Endothelial cell of umbilical vein (primary cell): ENCODE measurements at regions not wholly inside any gene's neighbourhood (a gene's known extent, or its start where the extent isn't known, plus 50 kb on each side); places are given as distances from the start of the nearest gene placed in this dataset.

Experiments used
- BruUV-seq: library from RNA; stranded (reverse); fragments of 400-500 nt; replicated peaks from 2 replicates; lab custom pipeline; 2021; lab: Mats Ljungman, UMichigan
- CTCF ChIA-PET: fragments of 300-600, 350-600 bp; sonication (Branson Sonifier 250); formaldehyde crosslinking; loops from one replicate; lab custom pipeline; 2021; ENCODE audit warnings: antibody characterized with exemption, inconsistent platforms; lab: Charles Lee
- POLR2A ChIA-PET: fragments of 300-600, 350-600 bp; sonication (Branson Sonifier 250); formaldehyde crosslinking; loops from one replicate; lab custom pipeline; 2021; ENCODE audit warnings: antibody characterized with exemption, inconsistent platforms; lab: Charles Lee
- DNase-seq: peaks from one replicate; pipeline ENCODE4 v3.0.0-alpha.2; 2011; ENCODE audit warnings: low read depth, low spot score
- FAIRE-seq: peaks from 2 replicates; lab custom pipeline; 2011; peaks lifted over from hg19 to GRCh38; lab: Jason Lieb, UNC
- H2AFZ ChIP-seq: 2 replicates; pipeline ENCODE4 v1.6.0; 2012; ENCODE audit warnings: low read depth, low read length, control low read depth, inconsistent platforms
- H3K27ac ChIP-seq: 2 replicates; pipeline ENCODE4 v1.5.1; 2011; ENCODE audit warnings: low read depth, mild to moderate bottlenecking, control low read depth, low read length, moderate library complexity; ENCODE audit not compliant: insufficient read depth
- H3K27me3 ChIP-seq, 2 experiments: 2 replicates each; pipeline versions ENCODE4 v1.6.0 to v1.6.1; 2011; ENCODE audit warnings: low read length in 2 of 2, mixed read lengths in 1 of 2; ENCODE audit not compliant: control insufficient read depth in 2 of 2, insufficient read depth in 2 of 2
- H3K36me3 ChIP-seq, 2 experiments: 2 replicates in 1 of 2; 3 replicates in 1 of 2; pipeline ENCODE4 v1.5.1; 2011; ENCODE audit warnings: low read length in 2 of 2, mild to moderate bottlenecking in 1 of 2, moderate library complexity in 1 of 2; ENCODE audit not compliant: control insufficient read depth in 2 of 2, insufficient read depth in 2 of 2; ENCODE audit errors: extremely low read depth in 1 of 2
- H3K4me1 ChIP-seq: 3 replicates; pipeline ENCODE4 v1.5.1; 2011; ENCODE audit warnings: mild to moderate bottlenecking, low read length; ENCODE audit not compliant: control insufficient read depth, insufficient read depth; ENCODE audit errors: extremely low read depth
- H3K4me2 ChIP-seq: 2 replicates; pipeline ENCODE4 v1.6.1; 2011; ENCODE audit warnings: low read length, control low read depth, mixed read lengths; ENCODE audit not compliant: insufficient read depth
- H3K4me3 ChIP-seq, 3 experiments: fragments of 200-600 bp in 1 of 3; sonication (generic), shearing (Covaris generic) in 1 of 3; replicated peaks in 1 of 3; 2 replicates each; pipeline ENCODE4 v1.5.1; 2011 to 2016; ENCODE audit warnings: control low read depth in 3 of 3, low read length in 3 of 3, mild to moderate bottlenecking in 2 of 3, inconsistent platforms in 1 of 3, low read depth in 1 of 3, moderate library complexity in 1 of 3; ENCODE audit not compliant: insufficient read depth in 1 of 3
- H3K79me2 ChIP-seq: 2 replicates; pipeline ENCODE4 v1.6.0; 2012; ENCODE audit warnings: low read length, inconsistent platforms; ENCODE audit not compliant: control insufficient read depth, insufficient read depth
- H3K9ac ChIP-seq: replicated peaks from 2 replicates; pipeline ENCODE3; 2011; ENCODE audit warnings: low read length, control low read depth; ENCODE audit not compliant: insufficient read depth; ENCODE audit errors: extremely low read depth
- H3K9me1 ChIP-seq: replicated peaks from 3 replicates; pipeline ENCODE4 v1.6.0; 2011; ENCODE audit warnings: mild to moderate bottlenecking, low read length; ENCODE audit not compliant: control insufficient read depth, insufficient read depth; ENCODE audit errors: extremely low read depth
- H3K9me3 ChIP-seq: replicated peaks from 2 replicates; pipeline ENCODE4 v1.5.1; 2012; ENCODE audit warnings: low read length, inconsistent platforms; ENCODE audit not compliant: control insufficient read depth, insufficient read depth
- H4K20me1 ChIP-seq: replicated peaks from 2 replicates; pipeline ENCODE3; 2011; ENCODE audit warnings: mild to moderate bottlenecking, low read length; ENCODE audit not compliant: control insufficient read depth, insufficient read depth; ENCODE audit errors: extremely low read depth
- CTCF ChIP-seq, 2 donors: IDR thresholded peaks; 1 replicate in 1 of 2; 2 replicates in 1 of 2; pipeline ENCODE4 v1.5.1; 2011; ENCODE audit warnings: low read length in 2 of 2, mild to moderate bottlenecking in 2 of 2, moderate library complexity in 2 of 2, control low read depth in 1 of 2, inconsistent platforms in 1 of 2, low read depth in 1 of 2; ENCODE audit not compliant: insufficient read depth in 1 of 2; ENCODE audit errors: extremely low read depth in 1 of 2
- EZH2 ChIP-seq: IDR thresholded peaks from 2 replicates; pipeline ENCODE4 v1.6.1; 2012; ENCODE audit warnings: borderline replicate concordance, low read depth, mild to moderate bottlenecking, moderate library complexity, low read length, inconsistent platforms; ENCODE audit not compliant: severe bottlenecking
- FOS ChIP-seq: IDR thresholded peaks from 2 replicates; pipeline ENCODE4 v1.6.1; 2011; ENCODE audit warnings: mild to moderate bottlenecking, low read length, moderate library complexity, borderline replicate concordance; ENCODE audit not compliant: insufficient read depth
- GATA2 ChIP-seq: IDR thresholded peaks from 2 replicates; pipeline ENCODE4 v1.7.0; 2011; ENCODE audit warnings: low read depth, mild to moderate bottlenecking, moderate library complexity, mixed read lengths, low read length; ENCODE audit not compliant: insufficient read length, insufficient read depth
- JUN ChIP-seq: IDR thresholded peaks from 2 replicates; pipeline ENCODE4 v1.6.1; 2011; ENCODE audit warnings: borderline replicate concordance, low read depth; ENCODE audit not compliant: insufficient read length, insufficient read depth
- MAX ChIP-seq: IDR thresholded peaks from 2 replicates; pipeline ENCODE4 v1.6.1; 2011; ENCODE audit not compliant: insufficient read depth, insufficient read length
- MYC ChIP-seq: IDR thresholded peaks from one replicate; pipeline ENCODE4 v1.6.1; 2011; ENCODE audit warnings: mild to moderate bottlenecking, low read depth, low read length
- POLR2A ChIP-seq: IDR thresholded peaks from 2 replicates; pipeline ENCODE4 v1.6.1; 2012; ENCODE audit warnings: low read depth, mild to moderate bottlenecking, control low read depth, low read length
- POLR2AphosphoS5 ChIP-seq: IDR thresholded peaks from 2 replicates; pipeline ENCODE4 v1.6.1; 2012; ENCODE audit warnings: low read depth, mild to moderate bottlenecking, control low read depth, low read length, moderate library complexity; ENCODE audit not compliant: insufficient read depth
- dilution Hi-C: fragments of 300-500 bp; cut with MboI; formaldehyde crosslinking; loops from one replicate; pipeline ENCODE4 v1.15.0; 2019; ENCODE audit warnings: low sequenced_read_pairs; ENCODE audit not compliant: extremely low pct_ligation_motif_present
- intact Hi-C: fragments of 100-400 bp; cut with micrococcal nuclease; formaldehyde crosslinking; loops from one replicate; pipeline ENCODE4 v1.10.0; 2022

- Histone ChIP-seq H3K27ac (no peak overlapping the region), H4K20me1 (no peaks in the 10 kb centered on the region), H3K36me3 (no peaks in the 10 kb centered on the region), H3K79me2 (no peaks in the 10 kb centered on the region), H3K9me3 (no peaks in the 10 kb centered on the region), H3K4me2 (no peak overlapping the region), H3K4me1 (no peaks in the 10 kb centered on the region), H3K9me1 (no peaks in the 10 kb centered on the region), H3K9ac (no peak overlapping the region), H2AFZ (no peak overlapping the region), H3K4me3 (no peak overlapping the region), H3K27me3 (peaks cover 3 to 5% of the 10 kb centered on the region in 2 experiments)
- no peak for DNase-seq
- TF ChIP-seq MAX (no peak), POLR2AphosphoS5 (no peak), JUN (no peak), POLR2A (no peak), MYC (no peak), FOS (no peak), EZH2 (no peak)
- intact Hi-C loops (loop anchor here (2.0 kb wide), 1 partner anchor 427 kb away; no protein-coding TSS in a partner anchor), dilution Hi-C loops (loop anchor here (25.0 kb wide), 1 partner anchor 392 kb away; no protein-coding TSS in a partner anchor)
- CTCF ChIA-PET, result interaction anchor here (3.5 to 6.7 kb wide), 3 partner anchors 139 to 1326 kb away, joined by 27 to 123 read pairs (median 104); no protein-coding TSS in a partner anchor
- POLR2A ChIA-PET, result no interaction called here
- no peak for FAIRE-seq
- no TSS peak for BruUV-seq
These were observed 80.9 kb upstream of the TSPAN11 start for GRCh38 chr12:30845676-30846075.

DNA sequence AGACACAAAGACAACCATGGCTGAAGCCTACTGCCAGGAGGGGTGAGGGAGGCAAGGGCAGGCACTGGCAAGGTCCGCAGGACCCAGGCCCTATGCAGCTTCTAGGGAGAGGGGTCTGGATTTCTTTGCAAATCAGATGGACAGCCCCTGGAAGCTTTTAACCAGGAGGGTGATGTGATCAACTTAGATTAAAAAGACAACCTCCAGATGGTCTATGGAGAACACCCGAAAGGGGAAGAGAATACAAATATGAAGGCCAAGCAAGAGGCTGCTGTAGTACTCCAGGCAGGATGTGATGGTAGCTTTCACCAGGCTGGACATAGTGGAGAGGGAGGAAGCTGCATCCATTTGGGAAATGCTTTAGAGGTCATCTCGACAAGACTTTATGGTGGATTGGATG lies 83.3 kb upstream of the TSPAN11 start:
- intact Hi-C loops (no loop called here), dilution Hi-C loops (loop anchor here (25.0 kb wide), 1 partner anchor 394 kb away; no protein-coding TSS in a partner anchor)
- H3K4me3 ChIP-seq, result no peak overlapping the region
- POLR2A ChIA-PET, result no interaction called here
- no peaks in the 10 kb centered on the region for H3K9me3 ChIP-seq
- CTCF ChIA-PET, result interaction anchor here (1.2 to 6.7 kb wide), 4 partner anchors 9 to 1323 kb away, joined by 3 to 123 read pairs (median 19); no protein-coding TSS in a partner anchor
- H3K27ac ChIP-seq, result no peak overlapping the region
- TF ChIP-seq EZH2 (no peak), CTCF (IDR thresholded peaks at IDR 0.05; ENCODE audit: extremely low read depth in 1 of 2, insufficient read depth in 1 of 2, low read depth in 1 of 2, low read length in 2 of 2) (no peak), GATA2 (no peak), FOS (no peak), MAX (no peak), MYC (no peak), POLR2AphosphoS5 (no peak), JUN (no peak), POLR2A (no peak)
- FAIRE-seq (no peak), DNase-seq (no peak)
- no peak overlapping the region for H3K9ac ChIP-seq
- no peaks in the 10 kb centered on the region for H3K79me2 ChIP-seq
- H2AFZ ChIP-seq, result no peak overlapping the region
- no peaks in the 10 kb centered on the region for H4K20me1 ChIP-seq
- H3K9me1 ChIP-seq, result no peaks in the 10 kb centered on the region
- BruUV-seq, result no TSS peak
- no peaks in the 10 kb centered on the region for H3K4me1 ChIP-seq
- H3K27me3 ChIP-seq, result peaks cover 3 to 5% of the 10 kb centered on the region in 2 experiments
- H3K36me3 ChIP-seq, result no peaks in the 10 kb centered on the region
- H3K4me2 ChIP-seq, result no peak overlapping the region
